ENCODE measurements at regions not wholly inside any gene's neighbourhood (a gene's known extent, or its start where the extent isn't known, plus 50 kb on each side); places are given as distances from the start of the nearest gene placed in this dataset.

- H3K4me3 Mint-ChIP-seq: no peak overlapping the region
- WGBS (ENCODE audit: insufficient coverage): no CpG with 5 or more reads among the region's 2 CpGs
These were observed 73.5 kb upstream of the SRD5A2 start for GRCh38 chr2:31654241-31654640.

GRCh38 chr2:31651736-31652135, 71.0 kb upstream of the SRD5A2 start:
- Histone ChIP-seq H3K4me3 (ENCODE audit: control extremely low read depth in 1 of 5, extremely low read depth in 1 of 5, insufficient read depth in 1 of 5, low read depth in 2 of 5, low read length in 4 of 5) (no peak overlapping the region), H3K4me2 (replicated peaks; ENCODE audit: low read depth, low read length, poor library complexity, severe bottlenecking) (no peak overlapping the region), H3K9me3 (ENCODE audit: control extremely low read depth in 1 of 3, control insufficient read depth in 2 of 3, insufficient read depth in 1 of 3, low read length in 2 of 3) (no peaks in the 10 kb centered on the region), H3K27ac (ENCODE audit: low read length in 2 of 2) (no peak overlapping the region), H3K36me3 (replicated peaks in 1 of 2; ENCODE audit: control extremely low read depth in 1 of 2, control insufficient read depth in 1 of 2, extremely low read depth in 1 of 2, insufficient read depth in 2 of 2, low read length in 1 of 2) (no peaks in the 10 kb centered on the region), H3K9ac (ENCODE audit: low read length) (no peak overlapping the region), H3K4me1 (ENCODE audit: control insufficient read depth in 2 of 2, insufficient read depth in 2 of 2, low read length in 2 of 2) (no peaks in the 10 kb centered on the region), H2AFZ (ENCODE audit: insufficient read depth, low read depth, low read length, poor library complexity, severe bottlenecking) (no peak overlapping the region), H3K27me3 (replicated peaks in 1 of 4; ENCODE audit: control extremely low read depth in 1 of 4, control insufficient read depth in 3 of 4, insufficient read depth in 4 of 4, low read length in 3 of 4) (peaks cover 0 to 4% (median 1%) of the 10 kb centered on the region in 4 experiments), H3K79me2 (ENCODE audit: control insufficient read depth, insufficient read depth, low read length) (no peaks in the 10 kb centered on the region), H4K20me1 (ENCODE audit: control insufficient read depth, insufficient read depth, low read length, poor library complexity, severe bottlenecking) (no peaks in the 10 kb centered on the region)
- H3K4me3 Mint-ChIP-seq: no peak overlapping the region
- H3K27me3 Mint-ChIP-seq: peaks cover 24% of the 10 kb centered on the region
- TF ChIP-seq EZH2 (IDR thresholded peaks at IDR 0.05; ENCODE audit: borderline replicate concordance, insufficient read depth, low read depth, low read length, poor library complexity, severe bottlenecking) (no peak), CTCF (IDR thresholded peaks at IDR 0.05) (no peak)
- intact Hi-C loops (cut with micrococcal nuclease): no loop called here
- no peak for DNase-seq
- CTCF ChIA-PET: no interaction called here
- H3K27ac Mint-ChIP-seq: no peak overlapping the region
- no peak for ATAC-seq (ENCODE audit: low read depth)
- H3K4me1 Mint-ChIP-seq: no peaks in the 10 kb centered on the region
- POLR2A ChIA-PET: no interaction called here
- WGBS (ENCODE audit: insufficient coverage): 97% methylated on average over 4 of the region's 6 CpGs
- no peaks in the 10 kb centered on the region for H3K9me3 Mint-ChIP-seq (ENCODE audit: insufficient read depth)

More at GRCh38 chr2:31654241-31654640, 73.5 kb upstream of the SRD5A2 start:
- no peak overlapping the region for H3K9ac ChIP-seq (ENCODE audit: low read length)
- Mint-ChIP-seq H3K9me3 (ENCODE audit: insufficient read depth) (no peaks in the 10 kb centered on the region), H3K4me1 (no peaks in the 10 kb centered on the region), H3K27me3 (peaks cover 20% of the 10 kb centered on the region), H3K27ac (no peak overlapping the region)
- H3K4me2 ChIP-seq (replicated peaks; ENCODE audit: low read depth, low read length, poor library complexity, severe bottlenecking): no peak overlapping the region
- H3K79me2 ChIP-seq (ENCODE audit: control insufficient read depth, insufficient read depth, low read length): no peaks in the 10 kb centered on the region
- no peak for DNase-seq
- ChIA-PET CTCF (no interaction called here), POLR2A (no interaction called here)
- no peak for TF ChIP-seq CTCF (IDR thresholded peaks at IDR 0.05)
- no peak overlapping the region for H3K4me3 ChIP-seq (ENCODE audit: control extremely low read depth in 1 of 5, extremely low read depth in 1 of 5, insufficient read depth in 1 of 5, low read depth in 2 of 5, low read length in 4 of 5)
- no peak for ATAC-seq (ENCODE audit: low read depth)
- no peaks in the 10 kb centered on the region for H3K9me3 ChIP-seq (ENCODE audit: control extremely low read depth in 1 of 3, control insufficient read depth in 2 of 3, insufficient read depth in 1 of 3, low read length in 2 of 3)
- H2AFZ ChIP-seq (ENCODE audit: insufficient read depth, low read depth, low read length, poor library complexity, severe bottlenecking): no peak overlapping the region
- H3K27ac ChIP-seq (ENCODE audit: low read length in 2 of 2): no peak overlapping the region
- H3K36me3 ChIP-seq (replicated peaks in 1 of 2; ENCODE audit: control extremely low read depth in 1 of 2, control insufficient read depth in 1 of 2, extremely low read depth in 1 of 2, insufficient read depth in 2 of 2, low read length in 1 of 2): no peaks in the 10 kb centered on the region
- no peaks in the 10 kb centered on the region for H4K20me1 ChIP-seq (ENCODE audit: control insufficient read depth, insufficient read depth, low read length, poor library complexity, severe bottlenecking)
- no peaks in the 10 kb centered on the region for H3K4me1 ChIP-seq (ENCODE audit: control insufficient read depth in 2 of 2, insufficient read depth in 2 of 2, low read length in 2 of 2)
- intact Hi-C loops (cut with micrococcal nuclease): no loop called here
- H3K27me3 ChIP-seq (replicated peaks in 1 of 4; ENCODE audit: control extremely low read depth in 1 of 4, control insufficient read depth in 3 of 4, insufficient read depth in 4 of 4, low read length in 3 of 4): peaks cover 0 to 3% (median 1%) of the 10 kb centered on the region in 4 experiments
